GM12872 (cell line): ENCODE measurements at regions not wholly inside any gene's neighbourhood (a gene's known extent, or its start where the extent isn't known, plus 50 kb on each side); places are given as distances from the start of the nearest gene placed in this dataset.

Source experiments
- TF ChIP-seq, protein P1 (sequence below): IDR thresholded peaks from 3 replicates; pipeline ENCODE4 v1.5.1; 2011; ENCODE audit warnings: low read depth, mild to moderate bottlenecking, low read length, moderate library complexity; ENCODE audit not compliant: insufficient read depth

- TF ChIP-seq, protein P1, sequence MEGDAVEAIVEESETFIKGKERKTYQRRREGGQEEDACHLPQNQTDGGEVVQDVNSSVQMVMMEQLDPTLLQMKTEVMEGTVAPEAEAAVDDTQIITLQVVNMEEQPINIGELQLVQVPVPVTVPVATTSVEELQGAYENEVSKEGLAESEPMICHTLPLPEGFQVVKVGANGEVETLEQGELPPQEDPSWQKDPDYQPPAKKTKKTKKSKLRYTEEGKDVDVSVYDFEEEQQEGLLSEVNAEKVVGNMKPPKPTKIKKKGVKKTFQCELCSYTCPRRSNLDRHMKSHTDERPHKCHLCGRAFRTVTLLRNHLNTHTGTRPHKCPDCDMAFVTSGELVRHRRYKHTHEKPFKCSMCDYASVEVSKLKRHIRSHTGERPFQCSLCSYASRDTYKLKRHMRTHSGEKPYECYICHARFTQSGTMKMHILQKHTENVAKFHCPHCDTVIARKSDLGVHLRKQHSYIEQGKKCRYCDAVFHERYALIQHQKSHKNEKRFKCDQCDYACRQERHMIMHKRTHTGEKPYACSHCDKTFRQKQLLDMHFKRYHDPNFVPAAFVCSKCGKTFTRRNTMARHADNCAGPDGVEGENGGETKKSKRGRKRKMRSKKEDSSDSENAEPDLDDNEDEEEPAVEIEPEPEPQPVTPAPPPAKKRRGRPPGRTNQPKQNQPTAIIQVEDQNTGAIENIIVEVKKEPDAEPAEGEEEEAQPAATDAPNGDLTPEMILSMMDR: no peak
Observed at GRCh38 chr13:68727798-68728197, 1379.8 kb upstream of the ATXN8OS start.

- TF ChIP-seq, protein P1: no peak
Observed at GRCh38 chr13:68727165-68727564, 1380.5 kb upstream of the ATXN8OS start.

- TF ChIP-seq, protein P1: no peak
Observed at GRCh38 chr13:68719815-68720214, 1387.8 kb upstream of the ATXN8OS start.

GRCh38 chr13:68715651-68716050, 1392.0 kb upstream of the ATXN8OS start:
- TF ChIP-seq, protein P1: no peak

DNA sequence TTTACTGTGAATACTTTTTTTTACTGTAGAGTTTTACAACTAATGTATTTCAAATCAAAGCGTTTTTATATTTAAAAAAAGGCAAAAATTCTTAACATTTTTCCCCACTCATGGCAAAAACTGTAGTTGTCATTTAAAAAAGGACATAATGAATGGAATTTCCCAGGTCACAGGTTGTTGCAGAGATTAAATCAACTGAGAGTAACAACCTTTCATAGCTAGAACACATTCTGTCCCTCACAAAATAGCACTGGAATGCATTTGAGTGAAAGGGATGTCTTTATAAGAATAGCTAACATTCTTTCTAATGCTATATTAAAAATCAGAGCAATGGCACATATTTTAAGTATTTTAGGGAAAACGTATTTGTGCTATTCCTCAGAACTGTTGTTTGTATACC, 1393.3 kb upstream of the ATXN8OS start:
- TF ChIP-seq, protein P1: no peak

GRCh38 chr13:68713394-68713793, 1394.2 kb upstream of the ATXN8OS start:
- TF ChIP-seq, protein P1: no peak

DNA sequence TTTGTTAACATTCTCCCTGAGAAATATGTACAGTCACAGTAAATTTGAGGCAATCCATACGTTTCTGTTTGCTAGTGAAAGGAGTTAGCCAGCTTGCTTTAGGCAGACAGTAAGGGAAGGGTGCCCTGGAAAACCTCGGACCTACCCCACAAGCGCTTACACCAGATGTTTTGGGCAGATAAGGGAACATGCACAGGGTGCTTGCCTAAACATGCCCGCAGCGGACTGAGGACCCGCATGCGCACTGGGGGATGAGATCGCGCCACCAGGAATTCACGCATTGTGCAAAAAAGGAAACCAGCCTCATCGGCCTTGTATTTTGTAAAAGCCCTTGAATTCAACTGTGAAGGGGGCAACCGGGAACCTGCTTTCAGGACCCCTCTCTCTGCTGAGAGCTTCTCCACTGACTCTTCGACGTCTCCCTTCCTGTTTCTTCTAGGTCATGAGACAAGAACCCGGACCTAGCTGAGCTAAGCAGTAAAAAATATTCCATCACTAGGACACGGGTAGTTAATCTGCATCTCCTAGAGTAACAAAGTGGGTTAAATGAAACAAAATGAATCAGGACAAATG, 1399.2 kb upstream of the ATXN8OS start:
- TF ChIP-seq, protein P1: no peak

- TF ChIP-seq, protein P1: no peak
Observed at GRCh38 chr13:68697551-68697950, 1410.1 kb upstream of the ATXN8OS start.
